Right atrium auricular region (tissue), 2 donors: ENCODE measurements at regions not wholly inside any gene's neighbourhood (a gene's known extent, or its start where the extent isn't known, plus 50 kb on each side); places are given as distances from the start of the nearest gene placed in this dataset.

ENCODE experiments used
- DNase-seq: peaks from one replicate; pipeline ENCODE4 v3.0.0-alpha.2; 2019; ENCODE audit warnings: low spot score
- H3K27ac ChIP-seq, 2 donors: fragments of 200-600 bp; sonication (generic); 1 replicate in 1 of 2; 2 replicates in 1 of 2; pipeline ENCODE4 v1.5.1; 2016 to 2019
- H3K27me3 ChIP-seq, 2 donors: fragments of 200-600 bp; sonication (generic); one replicate each; pipeline versions ENCODE4 v1.5.1 to v1.6.0; 2017 to 2019
- H3K36me3 ChIP-seq: fragments of 200-600 bp; sonication (generic); one replicate; pipeline ENCODE4 v1.5.1; 2016
- H3K4me1 ChIP-seq, 2 donors: fragments of 200-600 bp; sonication (generic); one replicate each; pipeline versions ENCODE4 v1.5.1 to v1.6.0; 2017 to 2019
- H3K4me3 ChIP-seq, 2 donors: fragments of 200-600 bp; sonication (generic); 1 replicate in 1 of 2; 2 replicates in 1 of 2; pipeline ENCODE4 v1.5.1; 2017 to 2019; ENCODE audit warnings: mild to moderate bottlenecking in 1 of 2, moderate library complexity in 1 of 2
- H3K9me3 ChIP-seq, 2 donors: fragments of 200-600 bp; sonication (generic); one replicate each; pipeline ENCODE4 v1.5.1; 2019
- TF ChIP-seq, protein P1 (sequence below), 2 donors: fragments of 200-600 bp; sonication (generic); IDR thresholded peaks; one replicate each; pipeline ENCODE4 v1.5.1; 2019; ENCODE audit warnings: antibody characterized with exemption in 2 of 2

DNA sequence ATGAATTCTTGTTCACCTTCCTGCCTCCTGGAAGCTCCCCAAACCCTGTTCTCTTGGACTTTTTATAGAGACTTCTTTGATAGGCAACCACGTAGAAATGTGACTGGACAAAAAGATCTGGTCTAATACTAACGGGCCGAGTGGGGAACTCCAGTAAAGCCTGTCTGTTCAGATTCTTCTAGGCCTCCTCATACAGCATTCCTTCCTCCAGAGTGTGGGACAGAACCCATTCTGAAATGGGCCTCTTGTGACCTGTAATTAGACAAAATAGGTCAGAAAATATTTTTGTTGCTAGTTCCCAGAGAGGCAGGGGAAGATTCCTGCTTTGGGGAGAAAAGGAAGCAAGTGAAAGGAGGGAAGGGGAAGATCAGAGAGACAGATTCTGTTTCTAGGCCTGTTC lies 374.3 kb downstream of the CDH26 start:
- Histone ChIP-seq H3K4me3 (no peak overlapping the region), H3K4me1 (no peaks in the 10 kb centered on the region), H3K9me3 (no peaks in the 10 kb centered on the region), H3K27ac (no peak overlapping the region), H3K36me3 (no peaks in the 10 kb centered on the region), H3K27me3 (no peaks in the 10 kb centered on the region)
- TF ChIP-seq, protein P1, sequence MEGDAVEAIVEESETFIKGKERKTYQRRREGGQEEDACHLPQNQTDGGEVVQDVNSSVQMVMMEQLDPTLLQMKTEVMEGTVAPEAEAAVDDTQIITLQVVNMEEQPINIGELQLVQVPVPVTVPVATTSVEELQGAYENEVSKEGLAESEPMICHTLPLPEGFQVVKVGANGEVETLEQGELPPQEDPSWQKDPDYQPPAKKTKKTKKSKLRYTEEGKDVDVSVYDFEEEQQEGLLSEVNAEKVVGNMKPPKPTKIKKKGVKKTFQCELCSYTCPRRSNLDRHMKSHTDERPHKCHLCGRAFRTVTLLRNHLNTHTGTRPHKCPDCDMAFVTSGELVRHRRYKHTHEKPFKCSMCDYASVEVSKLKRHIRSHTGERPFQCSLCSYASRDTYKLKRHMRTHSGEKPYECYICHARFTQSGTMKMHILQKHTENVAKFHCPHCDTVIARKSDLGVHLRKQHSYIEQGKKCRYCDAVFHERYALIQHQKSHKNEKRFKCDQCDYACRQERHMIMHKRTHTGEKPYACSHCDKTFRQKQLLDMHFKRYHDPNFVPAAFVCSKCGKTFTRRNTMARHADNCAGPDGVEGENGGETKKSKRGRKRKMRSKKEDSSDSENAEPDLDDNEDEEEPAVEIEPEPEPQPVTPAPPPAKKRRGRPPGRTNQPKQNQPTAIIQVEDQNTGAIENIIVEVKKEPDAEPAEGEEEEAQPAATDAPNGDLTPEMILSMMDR (IDR thresholded peaks at IDR 0.05) = no peak
- DNase-seq = no peak

DNA sequence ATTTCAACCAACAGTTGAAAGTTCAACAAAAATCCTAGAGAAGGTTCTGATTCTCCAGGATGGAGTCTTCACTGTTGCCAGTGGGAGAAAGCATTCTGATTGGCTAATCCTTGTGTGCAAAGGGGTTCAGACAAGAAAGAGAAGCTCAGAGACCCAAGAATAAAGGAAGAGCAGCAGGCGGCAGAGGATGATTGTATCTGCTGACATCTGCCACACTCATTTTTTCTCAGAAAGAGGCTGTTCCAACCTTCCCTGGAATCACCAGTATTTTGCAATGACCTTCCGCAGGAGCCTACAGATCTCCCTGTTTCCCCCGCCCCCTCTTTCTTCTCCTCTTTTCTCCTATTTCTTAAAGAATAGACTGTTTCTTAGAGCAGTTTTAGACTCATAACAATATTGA lies 376.7 kb downstream of the CDH26 start:
- Histone ChIP-seq H3K36me3 (no peaks in the 10 kb centered on the region), H3K4me1 (no peaks in the 10 kb centered on the region), H3K27me3 (no peaks in the 10 kb centered on the region), H3K27ac (no peak overlapping the region), H3K9me3 (no peaks in the 10 kb centered on the region), H3K4me3 (no peak overlapping the region)
- no peak for DNase-seq
- TF ChIP-seq, protein P1 (IDR thresholded peaks at IDR 0.05) = no peak

DNA sequence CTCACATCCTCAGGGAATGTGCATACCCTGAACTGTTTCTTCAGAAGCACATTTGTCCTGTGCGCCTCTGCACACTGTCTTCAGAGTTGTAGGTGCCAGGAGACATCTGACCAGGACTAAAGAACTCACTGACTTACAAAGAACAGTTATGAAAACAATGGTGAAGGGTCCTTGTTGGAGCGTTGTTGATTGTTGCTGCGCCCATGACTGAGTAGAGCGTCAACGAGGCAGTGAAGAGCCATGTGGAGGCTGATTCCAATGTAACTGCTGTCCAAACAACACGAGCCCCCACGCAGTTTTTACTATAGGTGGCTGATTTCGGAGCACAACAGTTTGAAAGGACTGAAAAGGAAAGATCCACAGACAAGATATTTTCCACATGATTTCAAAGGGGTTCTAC lies 380.3 kb downstream of the CDH26 start:
- no peak overlapping the region for H3K27ac ChIP-seq
- TF ChIP-seq, protein P1 (IDR thresholded peaks at IDR 0.05) = no peak
- no peaks in the 10 kb centered on the region for H3K27me3 ChIP-seq
- H3K36me3 ChIP-seq = no peaks in the 10 kb centered on the region
- H3K9me3 ChIP-seq = no peaks in the 10 kb centered on the region
- no peak for DNase-seq
- no peaks in the 10 kb centered on the region for H3K4me1 ChIP-seq
- no peak overlapping the region for H3K4me3 ChIP-seq

DNA sequence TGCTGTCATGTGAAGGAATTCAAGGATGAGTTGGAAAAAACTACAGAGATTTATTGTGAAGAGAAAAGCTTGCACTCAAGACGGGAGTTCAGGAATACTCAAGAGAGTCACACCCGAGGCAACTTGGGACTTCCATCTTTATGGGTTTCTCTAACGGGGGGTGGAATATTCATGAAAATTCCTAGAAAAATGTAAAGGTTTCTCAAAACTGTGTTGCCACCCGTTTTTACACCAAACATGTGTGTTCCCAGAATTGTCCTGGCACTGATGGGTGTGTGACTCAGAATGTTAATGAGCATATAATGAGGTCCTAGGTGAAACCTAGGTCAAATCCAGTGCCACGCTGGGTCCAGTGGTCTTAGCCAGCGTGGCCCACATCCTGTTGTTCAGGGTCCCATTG lies 381.5 kb downstream of the CDH26 start:
- DNase-seq = no peak
- TF ChIP-seq, protein P1 (IDR thresholded peaks at IDR 0.05) = no peak
- H3K36me3 ChIP-seq = no peaks in the 10 kb centered on the region
- H3K4me1 ChIP-seq = no peaks in the 10 kb centered on the region
- no peaks in the 10 kb centered on the region for H3K27me3 ChIP-seq
- H3K9me3 ChIP-seq = no peaks in the 10 kb centered on the region
- no peak overlapping the region for H3K4me3 ChIP-seq
- no peak overlapping the region for H3K27ac ChIP-seq

DNA sequence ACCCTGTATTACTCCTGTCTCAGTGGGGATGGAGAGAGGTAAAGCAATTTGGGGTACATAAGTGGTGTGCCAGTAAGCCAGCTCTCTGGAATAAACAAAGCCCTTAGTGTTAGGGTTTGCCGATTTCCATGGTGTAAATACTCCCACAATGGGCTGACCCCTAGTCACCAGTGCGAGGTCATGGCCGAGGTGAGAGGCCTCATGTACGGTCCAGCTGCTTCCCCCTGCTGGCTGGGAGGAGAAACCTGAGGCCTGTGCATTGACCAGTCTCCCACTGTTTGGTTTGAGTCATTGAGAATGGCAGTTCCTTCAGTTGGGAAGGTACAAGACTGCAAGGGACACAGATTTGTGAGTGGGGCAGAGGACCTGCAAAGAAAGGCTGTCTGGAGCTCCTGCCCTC lies 382.0 kb downstream of the CDH26 start:
- Histone ChIP-seq H3K27me3 (no peaks in the 10 kb centered on the region), H3K36me3 (no peaks in the 10 kb centered on the region), H3K4me3 (no peak overlapping the region), H3K27ac (no peak overlapping the region), H3K9me3 (no peaks in the 10 kb centered on the region), H3K4me1 (no peaks in the 10 kb centered on the region)
- TF ChIP-seq, protein P1 (IDR thresholded peaks at IDR 0.05) = no peak
- DNase-seq = no peak

DNA sequence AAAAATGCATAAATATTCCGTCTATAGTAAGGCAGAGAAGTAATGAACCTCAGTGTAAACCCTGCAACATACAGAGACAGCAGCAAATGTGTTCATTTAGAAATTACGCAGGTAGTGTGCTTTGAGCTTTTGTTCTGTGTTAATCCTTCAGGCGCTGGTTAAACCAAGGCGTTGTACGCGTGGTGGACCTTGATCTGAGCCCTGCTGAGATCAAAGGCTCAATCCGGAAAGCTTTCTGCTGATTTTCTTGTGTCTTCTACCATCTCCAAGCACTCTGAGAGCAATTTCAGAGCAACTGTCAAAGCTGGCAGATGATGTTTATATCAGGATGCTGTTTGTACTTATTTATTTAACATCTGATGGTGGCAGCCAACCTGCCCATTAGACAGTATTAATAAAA lies 382.8 kb downstream of the CDH26 start:
- Histone ChIP-seq H3K27ac (no peak overlapping the region), H3K27me3 (no peaks in the 10 kb centered on the region), H3K9me3 (no peaks in the 10 kb centered on the region), H3K36me3 (no peaks in the 10 kb centered on the region), H3K4me3 (no peak overlapping the region), H3K4me1 (no peaks in the 10 kb centered on the region)
- DNase-seq = no peak
- TF ChIP-seq, protein P1 (IDR thresholded peaks at IDR 0.05) = no peak
